ENCODE measurements at regions not wholly inside any gene's neighbourhood (a gene's known extent, or its start where the extent isn't known, plus 50 kb on each side); places are given as distances from the start of the nearest gene placed in this dataset.

GRCh38 chr18:56108478-56109367 lies 520.7 kb upstream of the TCF4 start:
- Histone ChIP-seq H3K36me3 (no peaks in the 10 kb centered on the region), H3K4me1 (no peaks in the 10 kb centered on the region), H3K27ac (no peak overlapping the region), H3K27me3 (no peaks in the 10 kb centered on the region), H3K4me3 (no peak overlapping the region), H3K9me3 (no peaks in the 10 kb centered on the region)
- intact Hi-C loops (cut with DNase I), result no loop called here
- 77 to 79% methylated on average over 4 of the region's 4 CpGs for WGBS, 2 donors
- DNase-seq, result no peak
- no peak for TF ChIP-seq POLR2A (IDR thresholded peaks at IDR 0.05)
- TF ChIP-seq, protein P1, sequence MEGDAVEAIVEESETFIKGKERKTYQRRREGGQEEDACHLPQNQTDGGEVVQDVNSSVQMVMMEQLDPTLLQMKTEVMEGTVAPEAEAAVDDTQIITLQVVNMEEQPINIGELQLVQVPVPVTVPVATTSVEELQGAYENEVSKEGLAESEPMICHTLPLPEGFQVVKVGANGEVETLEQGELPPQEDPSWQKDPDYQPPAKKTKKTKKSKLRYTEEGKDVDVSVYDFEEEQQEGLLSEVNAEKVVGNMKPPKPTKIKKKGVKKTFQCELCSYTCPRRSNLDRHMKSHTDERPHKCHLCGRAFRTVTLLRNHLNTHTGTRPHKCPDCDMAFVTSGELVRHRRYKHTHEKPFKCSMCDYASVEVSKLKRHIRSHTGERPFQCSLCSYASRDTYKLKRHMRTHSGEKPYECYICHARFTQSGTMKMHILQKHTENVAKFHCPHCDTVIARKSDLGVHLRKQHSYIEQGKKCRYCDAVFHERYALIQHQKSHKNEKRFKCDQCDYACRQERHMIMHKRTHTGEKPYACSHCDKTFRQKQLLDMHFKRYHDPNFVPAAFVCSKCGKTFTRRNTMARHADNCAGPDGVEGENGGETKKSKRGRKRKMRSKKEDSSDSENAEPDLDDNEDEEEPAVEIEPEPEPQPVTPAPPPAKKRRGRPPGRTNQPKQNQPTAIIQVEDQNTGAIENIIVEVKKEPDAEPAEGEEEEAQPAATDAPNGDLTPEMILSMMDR (IDR thresholded peaks at IDR 0.05), result no peak

DNA sequence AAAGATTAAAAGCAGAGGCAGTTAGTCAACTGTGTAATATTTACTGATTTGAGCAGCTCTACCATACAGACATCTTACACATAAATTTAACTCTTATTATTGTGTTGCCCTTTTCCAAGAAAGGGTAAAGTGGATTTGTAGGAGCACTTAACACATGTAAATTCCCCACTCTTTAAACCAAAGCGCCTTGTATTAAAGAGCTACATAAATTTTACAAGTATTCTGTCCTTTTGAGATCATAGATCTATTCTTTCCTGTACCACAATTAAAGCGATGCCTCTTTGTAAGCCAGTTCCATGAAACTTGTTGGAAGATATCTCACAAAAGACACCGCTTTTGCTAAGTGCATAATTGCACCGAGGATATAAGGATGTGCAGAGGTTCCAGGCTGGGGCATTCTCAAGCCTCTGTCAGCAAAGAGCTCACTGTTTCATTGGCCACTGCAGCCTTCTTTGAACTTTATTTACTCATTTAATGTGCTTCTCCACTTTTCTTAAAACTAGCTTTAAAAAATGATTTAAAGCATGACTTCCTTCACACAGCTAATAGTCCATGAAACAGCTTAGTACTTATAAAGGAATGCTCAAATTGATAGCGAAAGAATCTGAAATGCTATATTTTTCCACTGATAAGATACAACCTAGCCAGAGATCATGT lies 520.0 kb upstream of the TCF4 start:
- H3K27me3 ChIP-seq, result no peaks in the 10 kb centered on the region
- H3K4me1 ChIP-seq, result no peaks in the 10 kb centered on the region
- WGBS, 2 donors, result 75 to 87% methylated on average over 5 of the region's 5 CpGs
- no peaks in the 10 kb centered on the region for H3K36me3 ChIP-seq
- intact Hi-C loops (cut with DNase I), result no loop called here
- no peaks in the 10 kb centered on the region for H3K9me3 ChIP-seq
- no peak overlapping the region for H3K4me3 ChIP-seq
- H3K27ac ChIP-seq, result no peak overlapping the region
- TF ChIP-seq, protein P1 (IDR thresholded peaks at IDR 0.05), result no peak
- no peak for TF ChIP-seq POLR2A (IDR thresholded peaks at IDR 0.05)
- no peak for DNase-seq

GRCh38 chr18:56100090-56100722 lies 512.2 kb upstream of the TCF4 start:
- H3K27me3 ChIP-seq, result no peaks in the 10 kb centered on the region
- H3K4me1 ChIP-seq, result no peaks in the 10 kb centered on the region
- H3K4me3 ChIP-seq, result no peak overlapping the region
- DNase-seq, result no peak
- H3K27ac ChIP-seq, result no peak overlapping the region
- no peaks in the 10 kb centered on the region for H3K9me3 ChIP-seq
- WGBS, 2 donors, result 71 to 90% methylated on average over 6 of the region's 6 CpGs
- H3K36me3 ChIP-seq, result no peaks in the 10 kb centered on the region
- no peak for TF ChIP-seq POLR2A (IDR thresholded peaks at IDR 0.05)
- TF ChIP-seq, protein P1 (IDR thresholded peaks at IDR 0.05), result no peak
- intact Hi-C loops (cut with DNase I), result no loop called here

- Histone ChIP-seq H3K27me3 (no peaks in the 10 kb centered on the region), H3K36me3 (no peaks in the 10 kb centered on the region), H3K4me3 (no peak overlapping the region), H3K9me3 (no peaks in the 10 kb centered on the region), H3K4me1 (no peaks in the 10 kb centered on the region), H3K27ac (no peak overlapping the region)
- TF ChIP-seq, protein P1 (IDR thresholded peaks at IDR 0.05), result no peak
- no peak for TF ChIP-seq POLR2A (IDR thresholded peaks at IDR 0.05)
- intact Hi-C loops (cut with DNase I), result no loop called here
- 84 to 89% methylated on average over 5 of the region's 5 CpGs for WGBS, 2 donors
- DNase-seq, result no peak
These were observed 509.6 kb upstream of the TCF4 start for GRCh38 chr18:56097621-56098020.

DNA sequence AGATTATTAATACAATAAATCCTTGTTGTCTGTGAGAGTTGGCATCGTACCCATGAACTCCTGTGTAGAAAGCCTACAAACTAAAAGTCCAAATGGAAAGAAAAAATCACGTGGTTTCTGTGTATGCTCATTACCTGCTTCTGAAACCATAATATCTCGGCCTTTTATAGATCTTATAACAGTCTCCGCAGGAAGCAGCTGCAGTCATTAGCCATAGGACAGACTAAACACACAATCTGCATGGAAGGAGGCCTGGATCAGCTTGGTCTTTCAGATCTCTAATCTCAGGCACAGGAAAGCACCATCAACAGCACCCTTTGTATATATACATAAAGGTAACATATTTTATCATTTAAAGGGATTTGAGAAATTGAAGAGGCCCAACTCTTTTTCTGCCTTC lies 508.9 kb upstream of the TCF4 start:
- Histone ChIP-seq H3K4me1 (no peaks in the 10 kb centered on the region), H3K27me3 (no peaks in the 10 kb centered on the region), H3K36me3 (no peaks in the 10 kb centered on the region), H3K27ac (no peak overlapping the region), H3K9me3 (no peaks in the 10 kb centered on the region), H3K4me3 (no peak overlapping the region)
- TF ChIP-seq, protein P1 (IDR thresholded peaks at IDR 0.05), result no peak
- TF ChIP-seq POLR2A (IDR thresholded peaks at IDR 0.05), result no peak
- intact Hi-C loops (cut with DNase I), result no loop called here
- DNase-seq, result no peak
- 83 to 89% methylated on average over 4 of the region's 4 CpGs for WGBS, 2 donors
